ENCODE measurements at regions not wholly inside any gene's neighbourhood (a gene's known extent, or its start where the extent isn't known, plus 50 kb on each side); places are given as distances from the start of the nearest gene placed in this dataset.

GRCh38 chr14:46063872-46064271 is 587.7 kb downstream of the RPL10L start (continued):
- TF ChIP-seq TAF1 (conservative IDR thresholded peaks at IDR 0.05): no peak
- TF ChIP-seq GABPA (IDR thresholded peaks at IDR 0.05 in 1 of 2, conservative IDR thresholded peaks at IDR 0.05 in 1 of 2): no peak

- Histone ChIP-seq H3K27ac (ENCODE audit: low read depth in 1 of 2, low read length in 2 of 2) (no peak overlapping the region), H3K4me1 (ENCODE audit: control insufficient read depth in 4 of 4, insufficient read depth in 4 of 4, low read length in 3 of 4) (no peaks in the 10 kb centered on the region), H3K27me3 (ENCODE audit: control insufficient read depth in 4 of 4, insufficient read depth in 4 of 4, low read length in 3 of 4) (no peaks in the 10 kb centered on the region), H3K9me3 (ENCODE audit: control insufficient read depth in 4 of 4, low read length in 3 of 4) (no peaks in the 10 kb centered on the region), H3K4me3 (ENCODE audit: low read depth in 1 of 3, low read length in 3 of 3) (no peak overlapping the region), H3K9ac (ENCODE audit: low read depth in 1 of 2, low read length in 2 of 2) (no peak overlapping the region), H3K36me3 (ENCODE audit: control insufficient read depth in 4 of 4, insufficient read depth in 3 of 4, low read depth in 1 of 4, low read length in 3 of 4) (no peaks in the 10 kb centered on the region)
- TF ChIP-seq SP1 (IDR thresholded peaks at IDR 0.05) (no peak), RXRA (IDR thresholded peaks at IDR 0.05) (no peak), HNF4G (IDR thresholded peaks at IDR 0.05) (no peak), HNF4A (conservative IDR thresholded peaks at IDR 0.05) (no peak), YY1 (IDR thresholded peaks at IDR 0.05) (no peak), FOXA2 (IDR thresholded peaks at IDR 0.05) (no peak), ATF3 (IDR thresholded peaks at IDR 0.05) (no peak), NR2F2 (IDR thresholded peaks at IDR 0.05) (no peak), ZBTB33 (IDR thresholded peaks at IDR 0.05) (no peak), EGR1 (IDR thresholded peaks at IDR 0.05; ENCODE audit: low read depth in 2 of 2) (no peak), FOXA1 (IDR thresholded peaks at IDR 0.05) (no peak)
- no peak for DNase-seq (ENCODE audit: low spot score)
- WGBS: 52% methylated on average over 4 of the region's 4 CpGs
These were observed 592.5 kb downstream of the RPL10L start for GRCh38 chr14:46058964-46059563.

GRCh38 chr14:46057799-46058198 is 593.8 kb downstream of the RPL10L start:
- TF ChIP-seq GABPA (IDR thresholded peaks at IDR 0.05 in 1 of 2, conservative IDR thresholded peaks at IDR 0.05 in 1 of 2) (no peak), CTCF (IDR thresholded peaks at IDR 0.05; ENCODE audit: low read depth, low read length, missing input control) (no peak)
- Histone ChIP-seq H3K4me1 (ENCODE audit: control insufficient read depth in 4 of 4, insufficient read depth in 4 of 4, low read length in 3 of 4) (no peaks in the 10 kb centered on the region), H3K9ac (ENCODE audit: low read depth in 1 of 2, low read length in 2 of 2) (no peak overlapping the region), H3K27me3 (ENCODE audit: control insufficient read depth in 4 of 4, insufficient read depth in 4 of 4, low read length in 3 of 4) (no peaks in the 10 kb centered on the region), H3K27ac (ENCODE audit: low read depth in 1 of 2, low read length in 2 of 2) (no peak overlapping the region), H3K9me3 (ENCODE audit: control insufficient read depth in 4 of 4, low read length in 3 of 4) (no peaks in the 10 kb centered on the region), H3K36me3 (ENCODE audit: control insufficient read depth in 4 of 4, insufficient read depth in 3 of 4, low read depth in 1 of 4, low read length in 3 of 4) (no peaks in the 10 kb centered on the region), H3K4me3 (ENCODE audit: low read depth in 1 of 3, low read length in 3 of 3) (no peak overlapping the region)
- DNase-seq (ENCODE audit: low spot score): no peak

Data from liver (tissue), 8 donors.